Ascending aorta (tissue), 2 donors: ENCODE measurements at regions not wholly inside any gene's neighbourhood (a gene's known extent, or its start where the extent isn't known, plus 50 kb on each side); places are given as distances from the start of the nearest gene placed in this dataset.

Experiments
- DNase-seq, 2 donors: peaks; one replicate each; pipeline ENCODE4 v3.0.0-alpha.2; 2019; ENCODE audit warnings: low spot score in 2 of 2
- H3K27ac ChIP-seq, 2 donors: fragments of 200-600 bp; sonication (generic); one replicate each; pipeline ENCODE4 v1.5.1; 2016 to 2017; ENCODE audit warnings: mild to moderate bottlenecking in 1 of 2
- H3K27me3 ChIP-seq: fragments of 200-600 bp; sonication (generic); one replicate; pipeline ENCODE4 v1.5.1; 2017
- H3K36me3 ChIP-seq, 2 donors: fragments of 200-600 bp; sonication (generic); one replicate each; pipeline ENCODE4 v1.5.1; 2016
- H3K4me1 ChIP-seq, 2 donors: fragments of 200-600 bp; sonication (generic); one replicate each; pipeline ENCODE4 v1.5.1; 2016 to 2017; ENCODE audit warnings: mild to moderate bottlenecking in 1 of 2
- H3K4me3 ChIP-seq, 2 donors: fragments of 200-600 bp; sonication (generic); one replicate each; pipeline ENCODE4 v1.5.1; 2016 to 2017; ENCODE audit warnings: mild to moderate bottlenecking in 1 of 2
- H3K9me3 ChIP-seq, 2 donors: fragments of 200-600 bp; sonication (generic); one replicate each; pipeline ENCODE4 v1.5.1; 2016
- intact Hi-C: fragments of 100-400 bp; cut with DNase I; formaldehyde crosslinking; loops from one replicate; pipeline ENCODE4 v1.15.1; 2023
- TF ChIP-seq, protein P1 (sequence below), 3 experiments: fragments of 200-600 bp in 2 of 3; fragments of 450-650 bp in 1 of 3; sonication (generic) in 2 of 3; IDR thresholded peaks; one replicate each; pipeline ENCODE4 v1.5.1; 2016 to 2019; ENCODE audit warnings: antibody characterized with exemption in 3 of 3, mild to moderate bottlenecking in 1 of 3, moderate library complexity in 1 of 3

DNA sequence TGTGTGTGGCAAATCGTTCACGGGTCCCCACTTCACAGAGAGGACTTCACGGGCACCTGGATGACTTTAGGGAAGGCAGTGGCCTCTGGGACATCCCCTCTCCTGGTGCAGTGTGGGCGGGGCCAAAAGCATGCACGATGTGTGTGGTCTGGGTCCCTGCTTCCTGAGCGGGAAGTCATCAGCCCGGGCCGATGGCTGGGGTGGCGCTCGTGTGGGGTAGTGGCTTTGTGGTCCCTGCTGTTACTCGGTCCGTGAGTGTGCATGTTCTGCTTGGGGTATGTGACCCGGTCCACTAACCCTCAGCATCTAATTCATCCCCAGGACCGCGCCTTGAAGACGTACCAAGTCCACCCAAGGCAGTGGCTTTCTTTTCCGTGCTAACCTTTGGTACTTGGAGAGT, 142.5 kb upstream of the RTL1 start:
- no peak for DNase-seq
- Histone ChIP-seq H3K4me3 (no peak overlapping the region), H3K36me3 (no peaks in the 10 kb centered on the region), H3K4me1 (no peaks in the 10 kb centered on the region), H3K27ac (no peak overlapping the region), H3K9me3 (no peaks in the 10 kb centered on the region), H3K27me3 (no peaks in the 10 kb centered on the region)
- intact Hi-C loops: no loop called here
- TF ChIP-seq, protein P1, sequence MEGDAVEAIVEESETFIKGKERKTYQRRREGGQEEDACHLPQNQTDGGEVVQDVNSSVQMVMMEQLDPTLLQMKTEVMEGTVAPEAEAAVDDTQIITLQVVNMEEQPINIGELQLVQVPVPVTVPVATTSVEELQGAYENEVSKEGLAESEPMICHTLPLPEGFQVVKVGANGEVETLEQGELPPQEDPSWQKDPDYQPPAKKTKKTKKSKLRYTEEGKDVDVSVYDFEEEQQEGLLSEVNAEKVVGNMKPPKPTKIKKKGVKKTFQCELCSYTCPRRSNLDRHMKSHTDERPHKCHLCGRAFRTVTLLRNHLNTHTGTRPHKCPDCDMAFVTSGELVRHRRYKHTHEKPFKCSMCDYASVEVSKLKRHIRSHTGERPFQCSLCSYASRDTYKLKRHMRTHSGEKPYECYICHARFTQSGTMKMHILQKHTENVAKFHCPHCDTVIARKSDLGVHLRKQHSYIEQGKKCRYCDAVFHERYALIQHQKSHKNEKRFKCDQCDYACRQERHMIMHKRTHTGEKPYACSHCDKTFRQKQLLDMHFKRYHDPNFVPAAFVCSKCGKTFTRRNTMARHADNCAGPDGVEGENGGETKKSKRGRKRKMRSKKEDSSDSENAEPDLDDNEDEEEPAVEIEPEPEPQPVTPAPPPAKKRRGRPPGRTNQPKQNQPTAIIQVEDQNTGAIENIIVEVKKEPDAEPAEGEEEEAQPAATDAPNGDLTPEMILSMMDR (IDR thresholded peaks at IDR 0.05): no peak

DNA sequence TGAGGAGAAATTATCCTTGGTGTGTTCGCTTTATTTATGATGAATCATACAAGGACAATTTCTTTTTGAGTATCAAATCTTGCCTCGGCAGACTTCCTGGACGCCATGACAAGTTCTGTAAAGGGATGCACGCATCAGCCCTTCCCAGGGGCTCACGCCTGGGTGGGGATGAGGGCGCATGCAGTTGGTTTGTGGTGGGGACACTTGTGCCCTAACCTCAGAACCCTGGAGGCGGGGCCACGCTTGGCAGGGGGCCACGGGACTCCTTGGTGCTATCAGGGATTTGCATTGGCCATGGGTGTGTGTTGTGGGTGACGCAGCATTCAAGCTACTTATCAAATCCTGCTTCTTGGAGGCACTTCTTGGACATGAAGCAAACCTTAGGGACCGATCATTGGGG, 143.8 kb upstream of the RTL1 start:
- no peak for DNase-seq
- Histone ChIP-seq H3K9me3 (no peaks in the 10 kb centered on the region), H3K4me1 (no peaks in the 10 kb centered on the region), H3K27ac (no peak overlapping the region), H3K4me3 (no peak overlapping the region), H3K27me3 (no peaks in the 10 kb centered on the region), H3K36me3 (no peaks in the 10 kb centered on the region)
- TF ChIP-seq, protein P1 (IDR thresholded peaks at IDR 0.05): no peak
- intact Hi-C loops: no loop called here

DNA sequence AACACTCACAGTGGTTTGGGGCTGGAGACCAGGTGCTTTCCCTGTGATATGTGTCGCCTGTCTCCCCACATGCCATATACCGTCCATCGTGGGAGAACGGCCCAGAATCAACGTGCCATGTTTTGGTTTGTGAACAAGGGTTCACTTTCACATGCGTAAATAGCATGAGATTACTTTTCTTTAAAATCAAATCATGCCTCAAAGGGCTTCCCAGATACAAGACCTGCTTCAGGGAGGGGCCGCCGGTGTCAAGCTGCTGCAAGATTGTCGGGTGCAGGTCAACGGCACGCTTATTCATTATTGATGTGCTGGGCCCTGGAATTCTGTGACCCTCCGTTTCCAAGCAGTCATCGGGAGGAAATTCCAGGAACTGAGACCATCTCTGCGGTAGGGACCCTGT, 145.2 kb upstream of the RTL1 start:
- Histone ChIP-seq H3K4me3 (no peak overlapping the region), H3K4me1 (no peaks in the 10 kb centered on the region), H3K27me3 (no peaks in the 10 kb centered on the region), H3K27ac (no peak overlapping the region), H3K36me3 (no peaks in the 10 kb centered on the region), H3K9me3 (no peaks in the 10 kb centered on the region)
- DNase-seq: no peak
- intact Hi-C loops: no loop called here
- TF ChIP-seq, protein P1 (IDR thresholded peaks at IDR 0.05): no peak

DNA sequence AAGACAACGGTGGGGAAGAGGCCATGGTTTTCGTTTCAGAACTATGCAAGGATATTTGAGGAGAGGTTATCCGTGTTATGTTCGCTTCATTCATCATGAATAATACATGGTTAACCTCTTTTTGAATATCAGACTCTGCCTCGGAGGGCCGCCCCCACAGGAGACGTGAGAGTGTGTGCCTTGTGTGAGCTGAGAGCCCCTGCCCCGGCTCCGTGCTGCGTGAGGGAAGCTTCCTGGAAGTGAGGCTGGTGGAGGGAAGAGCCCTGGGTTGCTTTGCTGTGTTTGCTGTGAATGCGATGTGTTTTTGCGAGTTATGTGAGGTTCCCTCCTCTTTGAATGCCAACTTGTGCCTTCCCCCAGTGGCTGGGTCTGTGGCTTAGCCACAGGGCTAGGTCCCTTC, 146.0 kb upstream of the RTL1 start:
- H3K36me3 ChIP-seq: no peaks in the 10 kb centered on the region
- TF ChIP-seq, protein P1 (IDR thresholded peaks at IDR 0.05): no peak
- intact Hi-C loops: no loop called here
- H3K27me3 ChIP-seq: no peaks in the 10 kb centered on the region
- H3K4me3 ChIP-seq: no peak overlapping the region
- H3K4me1 ChIP-seq: no peaks in the 10 kb centered on the region
- H3K27ac ChIP-seq: no peak overlapping the region
- DNase-seq: no peak
- no peaks in the 10 kb centered on the region for H3K9me3 ChIP-seq

DNA sequence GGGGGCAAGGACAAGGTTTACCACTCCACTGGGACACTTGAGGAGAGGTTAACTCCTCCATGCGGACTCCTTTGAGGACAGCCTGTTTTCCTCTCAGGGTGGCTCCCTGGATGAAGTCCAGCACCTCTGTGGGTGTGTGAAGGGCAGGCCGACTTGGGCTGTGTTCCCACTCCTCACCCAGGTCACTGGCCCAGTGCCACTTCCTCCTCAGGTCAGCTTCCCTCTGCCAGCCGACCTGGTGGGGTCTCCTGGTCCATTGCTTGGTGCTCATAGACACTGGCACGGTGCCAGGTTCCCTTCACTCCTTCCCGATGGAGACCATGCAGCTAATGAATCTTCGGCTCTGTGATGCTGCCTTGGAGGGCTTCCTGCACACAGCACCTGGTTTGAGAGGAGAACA, 146.4 kb upstream of the RTL1 start:
- no peaks in the 10 kb centered on the region for H3K36me3 ChIP-seq
- H3K27ac ChIP-seq: no peak overlapping the region
- H3K27me3 ChIP-seq: no peaks in the 10 kb centered on the region
- DNase-seq: no peak
- TF ChIP-seq, protein P1 (IDR thresholded peaks at IDR 0.05): no peak
- no peaks in the 10 kb centered on the region for H3K4me1 ChIP-seq
- no peak overlapping the region for H3K4me3 ChIP-seq
- no peaks in the 10 kb centered on the region for H3K9me3 ChIP-seq
- intact Hi-C loops: no loop called here

DNA sequence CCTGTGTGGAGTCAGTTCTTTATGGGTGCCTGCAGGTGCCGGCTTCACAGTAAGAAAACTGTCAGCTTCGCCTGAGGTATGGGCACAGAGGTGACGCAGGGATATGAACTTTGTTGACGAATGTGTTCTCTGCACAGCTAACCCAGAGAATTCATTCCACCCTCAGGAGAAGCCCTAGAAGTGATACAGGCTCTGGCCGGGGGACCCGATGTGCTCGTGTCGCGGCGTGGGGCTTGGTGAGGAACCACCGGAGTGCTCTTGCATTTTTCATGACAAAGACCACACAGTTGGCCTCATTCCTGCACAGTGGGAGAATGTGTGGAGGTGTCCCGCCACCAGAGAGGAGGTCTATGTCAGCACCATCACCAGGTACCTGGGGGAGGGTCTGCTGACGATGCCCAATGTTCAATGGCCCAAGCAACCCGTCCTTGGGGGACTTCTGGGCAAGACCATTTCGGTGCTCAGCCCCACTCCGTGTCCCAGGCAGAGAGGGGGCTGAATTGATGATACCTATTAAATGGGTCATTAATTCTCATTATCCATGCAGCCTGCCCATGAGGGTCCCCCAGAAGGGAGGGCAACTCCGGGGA, 147.5 kb upstream of the RTL1 start:
- no peak overlapping the region for H3K4me3 ChIP-seq
- H3K36me3 ChIP-seq: no peaks in the 10 kb centered on the region
- no peaks in the 10 kb centered on the region for H3K27me3 ChIP-seq
- intact Hi-C loops: no loop called here
- no peaks in the 10 kb centered on the region for H3K9me3 ChIP-seq
- H3K27ac ChIP-seq: no peak overlapping the region
- TF ChIP-seq, protein P1 (IDR thresholded peaks at IDR 0.05): no peak
- H3K4me1 ChIP-seq: no peaks in the 10 kb centered on the region
- DNase-seq: no peak
